LoVo (cell line): ENCODE measurements at regions not wholly inside any gene's neighbourhood (a gene's known extent, or its start where the extent isn't known, plus 50 kb on each side); places are given as distances from the start of the nearest gene placed in this dataset.
A peak's percentile ranks its signal among the peaks of the same experiment; 100 is the strongest.

Experiments used
- DNase-seq: peaks from one replicate; pipeline ENCODE4 v3.0.0-alpha.2; 2016; ENCODE audit warnings: low spot score

DNA sequence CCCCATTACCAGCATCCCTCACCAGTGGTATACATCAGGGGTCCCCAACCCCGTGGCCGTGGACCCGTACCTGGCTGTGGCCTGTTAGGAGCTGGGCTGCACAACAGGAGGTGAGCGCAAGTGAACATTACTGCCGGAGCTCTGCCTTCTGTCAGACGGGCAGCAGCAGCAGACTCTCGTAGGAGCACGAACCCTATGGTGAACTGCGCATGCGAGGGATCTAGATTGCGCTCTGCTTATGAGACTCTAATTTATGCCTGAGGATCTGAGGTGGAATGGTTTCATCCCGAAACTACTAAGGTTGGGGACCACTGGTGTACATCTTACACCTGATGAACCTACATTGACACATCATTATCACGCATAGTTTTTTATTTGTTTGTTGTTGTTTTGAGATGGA, 52.8 kb upstream of the DHX15 start:
- DNase-seq: no peak

- DNase-seq: no peak
Observed at GRCh38 chr4:24638396-24638875, 54.1 kb upstream of the DHX15 start.

GRCh38 chr4:24639714-24640113, 55.4 kb upstream of the DHX15 start:
- DNase-seq: no peak

- DNase-seq: no peak
Observed at GRCh38 chr4:24640366-24640765, 56.0 kb upstream of the DHX15 start.

DNA sequence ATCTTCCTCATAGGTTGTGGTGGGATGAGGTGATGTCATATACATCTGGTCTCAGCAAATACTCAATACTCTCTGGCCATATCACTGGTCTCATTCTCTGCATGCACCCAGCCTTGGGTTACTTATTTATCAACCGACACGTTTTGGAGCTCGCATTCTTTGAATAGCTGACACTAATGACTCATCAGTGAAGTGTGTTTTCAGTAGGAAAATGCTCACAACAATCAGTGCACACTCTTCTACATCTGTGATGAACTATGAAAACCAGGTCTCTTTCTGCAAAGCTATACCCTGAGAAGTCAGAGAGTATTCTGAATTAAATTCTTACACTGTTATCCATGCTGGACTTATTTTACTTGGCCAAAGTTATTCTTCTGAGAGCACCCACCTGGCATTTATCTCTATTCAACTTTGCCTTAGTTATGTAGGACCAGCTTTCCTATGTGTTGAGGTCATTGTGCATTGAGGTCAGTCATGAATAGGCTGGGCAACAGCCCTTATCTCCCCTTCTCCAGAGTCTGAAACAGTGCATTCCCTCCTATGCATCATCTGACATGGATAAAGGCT, 58.7 kb upstream of the DHX15 start:
- peak; percentile 19 for DNase-seq

- no peak for DNase-seq
Observed at GRCh38 chr4:24643774-24644520, 59.6 kb upstream of the DHX15 start.

GRCh38 chr4:24644983-24645764, 60.8 kb upstream of the DHX15 start:
- no peak for DNase-seq

- no peak for DNase-seq
Observed at GRCh38 chr4:24645765-24646550, 61.6 kb upstream of the DHX15 start.

- DNase-seq: no peak
Observed at GRCh38 chr4:24646798-24647460, 62.6 kb upstream of the DHX15 start.

DNA sequence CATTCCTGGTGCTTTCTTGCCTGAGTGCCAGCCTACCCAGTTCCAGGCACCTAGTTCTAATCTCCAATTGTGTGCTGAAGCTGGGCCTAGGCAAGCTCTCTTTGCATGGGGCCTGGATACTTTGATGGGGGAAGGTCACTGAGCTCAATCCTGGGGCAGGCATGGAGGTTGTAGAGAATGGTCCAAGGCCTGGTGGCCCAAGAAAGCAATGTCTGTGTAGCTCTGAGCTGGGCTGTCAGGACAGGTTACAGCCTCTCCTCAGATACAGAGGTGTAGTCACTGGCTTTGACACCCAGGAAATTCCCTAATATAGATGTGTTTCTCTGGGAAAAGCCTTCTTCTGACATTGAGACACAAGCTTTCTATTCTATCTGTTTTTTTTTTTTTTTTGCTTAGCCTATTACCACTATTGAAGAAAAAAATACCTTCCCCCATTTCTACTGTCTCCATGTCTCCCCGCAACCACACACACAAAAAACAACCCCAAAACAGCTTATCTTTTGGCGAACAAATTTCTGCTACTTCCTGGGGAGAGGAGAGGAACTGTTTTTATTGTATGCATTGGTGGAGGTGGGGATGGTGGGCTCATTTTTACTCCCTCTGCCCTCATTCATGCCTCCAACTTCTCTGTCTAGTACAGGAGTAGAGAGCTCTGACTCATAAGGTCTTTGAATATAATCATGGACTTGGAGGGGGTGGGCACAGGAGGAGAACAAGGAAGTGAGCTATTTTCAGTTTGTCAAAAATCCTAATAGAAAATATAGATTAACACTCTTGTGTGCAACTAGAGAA, 66.7 kb upstream of the DHX15 start:
- no peak for DNase-seq

- DNase-seq: no peak
Observed at GRCh38 chr4:24655326-24655725, 71.0 kb upstream of the DHX15 start.

GRCh38 chr4:24655971-24656370, 71.6 kb upstream of the DHX15 start:
- no peak for DNase-seq

DNA sequence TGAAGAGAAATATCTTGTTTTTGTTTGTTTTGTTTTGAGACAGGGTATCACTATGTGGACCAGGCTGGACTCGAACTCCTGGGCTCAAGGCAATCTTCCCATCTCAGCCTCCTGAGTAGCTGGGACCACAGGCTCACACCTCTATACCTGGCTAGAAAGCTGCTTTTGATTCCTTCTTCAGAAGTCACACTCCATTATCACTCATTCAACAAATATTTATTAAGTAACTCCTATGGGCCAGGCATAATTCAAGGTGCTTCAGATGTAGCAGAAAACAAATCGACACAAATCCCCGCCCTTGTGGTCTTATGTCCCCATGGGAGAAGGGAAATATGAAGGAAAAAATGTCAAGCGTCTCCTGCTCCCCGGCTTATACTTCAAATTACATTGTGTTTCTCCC, 72.6 kb upstream of the DHX15 start:
- no peak for DNase-seq

GRCh38 chr4:24657768-24658617, 73.6 kb upstream of the DHX15 start:
- DNase-seq: peak; percentile 78

DNA sequence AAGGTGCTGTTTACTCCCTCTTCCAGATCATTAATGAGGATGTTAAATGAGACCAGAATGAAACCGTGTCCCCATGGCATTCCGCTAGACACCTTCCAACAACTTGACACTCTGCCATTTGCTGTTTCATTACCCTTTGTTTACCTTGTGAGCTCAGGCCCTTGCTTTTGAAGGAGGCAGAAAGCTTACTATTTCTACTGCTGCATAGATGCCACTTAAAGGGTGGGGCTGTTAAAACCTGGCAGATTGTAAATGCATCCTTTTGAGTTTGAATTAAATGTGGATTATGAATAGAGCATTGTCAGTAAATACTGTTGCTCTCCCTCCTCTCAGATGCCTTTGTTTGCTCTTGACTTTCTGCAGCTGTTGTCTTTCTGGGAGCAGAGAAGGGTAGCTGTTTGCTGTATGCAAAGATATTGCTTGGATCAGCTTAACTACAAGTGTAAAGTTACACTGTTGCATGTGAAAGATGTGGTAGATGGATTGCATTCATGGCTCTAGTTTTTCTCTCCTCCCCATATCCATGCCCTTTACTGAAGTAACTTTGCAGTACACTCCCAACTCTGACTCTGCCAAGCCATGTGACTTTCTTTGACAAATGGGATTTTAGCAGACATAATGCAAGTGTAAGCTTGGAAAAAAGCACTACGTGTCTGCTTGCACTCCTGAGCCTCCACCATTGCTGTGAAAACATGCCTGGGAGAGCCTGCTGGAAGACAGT, 75.0 kb upstream of the DHX15 start:
- no peak for DNase-seq

DNA sequence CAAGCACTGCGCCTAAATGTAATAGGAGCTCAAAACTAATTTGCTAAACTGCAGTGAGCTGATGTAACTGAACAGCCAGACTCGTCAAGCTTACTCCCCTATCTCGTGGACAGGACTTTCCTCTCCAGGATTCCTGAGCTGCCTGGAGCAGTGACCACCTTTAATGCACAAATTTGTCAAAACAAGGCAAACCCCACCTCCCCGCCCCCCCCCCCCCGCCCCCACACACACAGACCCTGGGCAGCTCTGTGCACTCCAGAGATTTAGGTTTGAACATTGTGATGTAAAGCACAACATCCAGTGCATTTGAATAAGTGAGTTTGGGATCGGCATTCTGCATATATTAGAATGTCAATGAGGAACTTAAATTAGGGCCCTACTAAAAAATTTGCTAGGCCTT, 77.7 kb upstream of the DHX15 start:
- no peak for DNase-seq

DNA sequence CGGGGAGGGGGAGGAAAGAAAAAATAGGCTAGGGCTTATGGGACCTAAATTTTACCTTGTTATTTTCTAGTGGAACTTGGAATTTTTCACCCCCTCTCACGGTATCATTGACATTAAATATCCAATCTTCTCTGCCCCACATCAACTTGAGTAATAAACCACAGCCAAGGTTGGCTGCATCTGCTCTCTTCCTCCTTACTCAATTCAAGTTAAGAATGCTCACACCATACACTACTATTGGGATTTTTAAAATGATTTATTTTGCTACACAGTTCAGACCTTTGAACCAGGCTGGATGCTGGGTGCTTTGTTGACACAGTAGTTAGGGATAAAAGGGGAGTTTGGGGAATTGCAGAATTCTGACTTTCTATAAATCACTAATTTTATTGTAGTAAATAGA, 78.2 kb upstream of the DHX15 start:
- DNase-seq: no peak

GRCh38 chr4:24664956-24665355, 80.6 kb upstream of the DHX15 start:
- no peak for DNase-seq

- DNase-seq: no peak
Observed at GRCh38 chr4:24666316-24666715, 82.0 kb upstream of the DHX15 start.
